Frontal cortex (tissue), 3 donors: ENCODE measurements at regions not wholly inside any gene's neighbourhood (a gene's known extent, or its start where the extent isn't known, plus 50 kb on each side); places are given as distances from the start of the nearest gene placed in this dataset.

Source experiments
- DNase-seq, 2 donors: peaks; one replicate each; pipeline ENCODE4 v3.0.0; 2012; ENCODE audit warnings: low spot score in 2 of 2
- FAIRE-seq: peaks from 2 replicates; lab custom pipeline; 2012; peaks lifted over from hg19 to GRCh38; lab: Jason Lieb, UNC
- donor health status: control.
- donor health status: control.
- donor health status: control.

GRCh38 chr11:95304777-95305176 lies 73.8 kb upstream of the SESN3 start:
- FAIRE-seq: no peak

GRCh38 chr11:95302211-95302610 lies 71.2 kb upstream of the SESN3 start:
- DNase-seq (no peak), FAIRE-seq (no peak)

More at GRCh38 chr11:95304777-95305176, 73.8 kb upstream of the SESN3 start:
- no peak for DNase-seq

GRCh38 chr11:95301474-95301873 lies 70.5 kb upstream of the SESN3 start:
- no peak for DNase-seq
- FAIRE-seq: no peak

GRCh38 chr11:95299078-95299679 lies 68.2 kb upstream of the SESN3 start:
- FAIRE-seq (no peak), DNase-seq (no peak)

- FAIRE-seq (no peak), DNase-seq (no peak)
Observed at GRCh38 chr11:95297680-95298452, 66.9 kb upstream of the SESN3 start.

- DNase-seq: no peak
- no peak for FAIRE-seq
Observed at GRCh38 chr11:95296621-95297025, 65.6 kb upstream of the SESN3 start.

GRCh38 chr11:95296165-95296564 lies 65.2 kb upstream of the SESN3 start:
- DNase-seq (no peak), FAIRE-seq (no peak)

GRCh38 chr11:95295382-95296149 lies 64.6 kb upstream of the SESN3 start:
- no peak for DNase-seq
- no peak for FAIRE-seq

- FAIRE-seq (no peak), DNase-seq (no peak)
Observed at GRCh38 chr11:95294701-95295100, 63.7 kb upstream of the SESN3 start.

GRCh38 chr11:95293116-95293515 lies 62.1 kb upstream of the SESN3 start:
- DNase-seq (no peak), FAIRE-seq (no peak)

GRCh38 chr11:95291946-95292345 lies 60.9 kb upstream of the SESN3 start:
- FAIRE-seq (no peak), DNase-seq (no peak)

GRCh38 chr11:95289378-95290101 lies 58.5 kb upstream of the SESN3 start:
- DNase-seq (no peak), FAIRE-seq (no peak)

- FAIRE-seq: no peak
- no peak for DNase-seq
Observed at GRCh38 chr11:95284057-95285052, 53.4 kb upstream of the SESN3 start.

GRCh38 chr11:95283650-95284049 lies 52.6 kb upstream of the SESN3 start:
- DNase-seq (no peak), FAIRE-seq (no peak)

GRCh38 chr11:95283146-95283545 lies 52.1 kb upstream of the SESN3 start:
- FAIRE-seq (no peak), DNase-seq (no peak)

GRCh38 chr11:95282291-95282751 lies 51.3 kb upstream of the SESN3 start:
- FAIRE-seq (no peak), DNase-seq (no peak)
